CD4-positive, alpha-beta T cell treated with Interleukin-17A for 1 hour (primary cell): ENCODE measurements at regions not wholly inside any gene's neighbourhood (a gene's known extent, or its start where the extent isn't known, plus 50 kb on each side); places are given as distances from the start of the nearest gene placed in this dataset.
"Not testable (repeated sequence)": the region's sequence is repeated elsewhere in the genome, so short reads cannot be mapped to it uniquely, and the experiment has no call there.

Experiments
- DNase-seq: peaks from one replicate; pipeline ENCODE4 v3.0.0-alpha.2; 2020

DNA sequence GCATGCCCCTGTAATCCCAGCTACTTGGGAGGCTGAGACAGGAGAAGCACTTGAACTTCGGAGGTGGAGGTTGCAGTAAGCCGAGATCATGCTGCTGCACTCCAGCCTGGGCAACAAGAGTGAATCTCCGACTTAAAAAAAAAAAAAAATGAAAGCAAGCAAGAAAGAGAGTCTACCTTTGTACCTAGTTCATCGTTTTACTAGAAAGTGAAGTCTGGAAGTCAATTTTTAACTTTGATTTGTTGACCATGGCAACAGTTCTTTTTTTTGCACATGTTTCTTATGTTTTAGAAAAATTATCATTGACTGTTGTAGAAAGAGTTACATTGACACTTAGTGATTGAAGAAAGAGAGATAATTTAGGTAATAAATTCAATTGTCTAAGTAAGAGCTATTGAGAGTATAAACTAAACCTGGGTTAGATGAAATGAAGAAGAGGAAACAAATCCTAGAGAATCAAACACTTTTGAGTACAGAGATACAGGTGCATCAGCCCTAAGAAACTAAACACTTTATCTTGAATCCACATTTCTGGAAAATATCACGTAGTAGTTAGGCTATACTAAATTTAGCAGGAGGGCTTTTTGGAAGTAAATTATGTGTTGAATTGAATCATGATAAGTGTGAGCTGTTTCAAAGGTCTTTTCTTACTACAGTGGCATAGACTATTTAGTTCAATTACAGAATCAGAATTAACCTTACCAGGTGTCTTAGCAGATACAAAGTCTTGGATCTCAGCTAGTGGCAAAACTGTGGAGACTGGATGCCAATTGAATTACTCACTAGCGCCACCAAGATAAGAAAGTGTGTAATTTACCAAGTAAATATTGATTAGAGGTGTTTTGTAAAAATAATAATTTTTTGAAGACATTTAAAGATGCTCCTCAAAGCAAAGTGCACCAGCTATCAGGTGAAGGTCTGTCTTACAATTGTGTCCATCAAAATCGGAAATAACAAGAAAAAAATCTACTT is 303.4 kb upstream of the NRXN1 start:
- DNase-seq = no peak

DNA sequence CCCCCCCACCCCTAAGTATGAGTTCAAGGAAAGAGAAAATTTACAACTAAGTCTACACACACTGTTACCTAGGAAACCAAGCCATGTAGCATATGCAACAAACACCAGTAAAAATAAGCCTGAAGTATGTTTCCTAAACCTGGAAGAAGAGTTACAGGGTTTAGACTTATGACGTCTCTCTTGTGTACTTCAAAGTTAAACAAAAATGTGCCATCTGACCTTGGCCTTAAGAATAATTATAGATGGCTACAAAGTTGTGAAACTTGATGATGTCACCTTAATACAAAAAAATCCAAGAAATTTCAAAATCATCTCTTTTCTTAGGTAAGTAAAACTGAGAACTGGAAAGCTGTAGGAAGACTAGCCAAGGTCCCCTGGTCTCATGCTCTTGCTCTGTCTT is 297.6 kb upstream of the NRXN1 start:
- no peak for DNase-seq

DNA sequence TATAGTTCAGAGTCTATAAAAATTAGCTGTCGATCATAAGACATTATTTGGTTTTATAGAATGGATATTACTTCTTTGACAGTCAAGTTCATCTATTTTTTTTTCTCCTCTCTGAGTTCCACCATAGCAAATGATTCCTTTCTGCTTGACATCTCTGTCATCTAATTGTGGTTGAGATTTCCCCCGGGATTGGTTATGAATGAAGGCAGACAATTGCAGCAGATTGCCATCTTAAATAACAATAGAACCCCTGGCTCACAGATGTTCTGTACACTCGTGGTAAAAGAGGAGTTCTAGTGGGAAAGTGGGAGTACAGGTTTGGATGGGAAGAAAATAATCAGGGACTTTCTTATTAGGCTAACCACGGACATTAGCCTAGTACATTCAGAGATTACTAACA is 292.1 kb upstream of the NRXN1 start:
- no peak for DNase-seq

DNA sequence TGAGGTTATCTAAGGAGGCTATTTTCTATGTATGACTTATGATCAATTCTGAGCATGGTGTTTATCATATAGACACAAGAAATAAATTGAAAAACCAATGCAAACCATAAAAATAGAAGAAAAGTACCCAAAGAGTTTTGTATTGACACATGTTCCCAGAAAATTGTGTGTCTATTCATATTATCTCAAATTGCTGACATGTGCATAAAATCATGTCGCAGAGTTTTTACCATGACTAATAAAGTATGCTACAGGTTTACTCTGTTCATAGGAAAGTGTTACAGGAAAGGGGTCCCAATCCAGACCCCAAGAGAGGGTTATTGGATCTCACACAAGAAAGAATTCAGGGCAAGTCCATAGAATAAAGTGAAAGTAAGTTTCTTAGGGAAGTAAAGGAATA is 290.7 kb upstream of the NRXN1 start:
- no peak for DNase-seq

- DNase-seq = no peak
These were observed 272.4 kb upstream of the NRXN1 start for GRCh38 chr2:51304311-51304710.

- no peak for DNase-seq
These were observed 269.4 kb upstream of the NRXN1 start for GRCh38 chr2:51301381-51301780.

GRCh38 chr2:51299370-51299769 is 267.4 kb upstream of the NRXN1 start:
- DNase-seq = no peak

- no peak for DNase-seq
These were observed 265.6 kb upstream of the NRXN1 start for GRCh38 chr2:51297488-51297887.

DNA sequence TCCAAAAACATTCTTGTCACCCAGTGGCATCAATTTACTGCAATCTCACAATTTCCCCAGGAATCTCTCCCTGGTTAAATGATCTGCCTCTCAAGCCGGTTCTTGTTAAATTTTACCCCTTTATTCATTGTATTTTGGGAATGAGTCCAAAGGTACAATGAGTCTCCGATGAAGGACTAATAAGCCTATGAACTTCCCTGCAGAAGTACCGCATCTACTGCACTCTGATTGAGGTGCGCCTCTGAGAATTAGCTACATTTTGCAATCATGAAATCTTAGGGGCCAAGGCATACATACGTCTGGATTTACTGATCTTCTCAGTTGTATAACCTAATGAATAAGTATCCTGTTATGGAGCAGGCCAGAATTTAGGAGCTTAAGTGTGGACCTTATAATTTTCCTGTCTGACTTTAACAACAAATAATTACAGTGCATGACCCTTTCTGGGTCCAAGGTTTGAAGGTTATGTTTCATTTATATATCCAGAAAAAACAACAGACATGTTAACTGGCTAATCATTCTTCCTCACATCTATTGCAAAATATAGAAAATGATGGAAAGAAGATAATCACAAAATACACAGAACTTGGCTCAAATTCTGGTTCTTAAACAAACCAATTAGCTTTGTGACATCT is 261.8 kb upstream of the NRXN1 start:
- no peak for DNase-seq

DNA sequence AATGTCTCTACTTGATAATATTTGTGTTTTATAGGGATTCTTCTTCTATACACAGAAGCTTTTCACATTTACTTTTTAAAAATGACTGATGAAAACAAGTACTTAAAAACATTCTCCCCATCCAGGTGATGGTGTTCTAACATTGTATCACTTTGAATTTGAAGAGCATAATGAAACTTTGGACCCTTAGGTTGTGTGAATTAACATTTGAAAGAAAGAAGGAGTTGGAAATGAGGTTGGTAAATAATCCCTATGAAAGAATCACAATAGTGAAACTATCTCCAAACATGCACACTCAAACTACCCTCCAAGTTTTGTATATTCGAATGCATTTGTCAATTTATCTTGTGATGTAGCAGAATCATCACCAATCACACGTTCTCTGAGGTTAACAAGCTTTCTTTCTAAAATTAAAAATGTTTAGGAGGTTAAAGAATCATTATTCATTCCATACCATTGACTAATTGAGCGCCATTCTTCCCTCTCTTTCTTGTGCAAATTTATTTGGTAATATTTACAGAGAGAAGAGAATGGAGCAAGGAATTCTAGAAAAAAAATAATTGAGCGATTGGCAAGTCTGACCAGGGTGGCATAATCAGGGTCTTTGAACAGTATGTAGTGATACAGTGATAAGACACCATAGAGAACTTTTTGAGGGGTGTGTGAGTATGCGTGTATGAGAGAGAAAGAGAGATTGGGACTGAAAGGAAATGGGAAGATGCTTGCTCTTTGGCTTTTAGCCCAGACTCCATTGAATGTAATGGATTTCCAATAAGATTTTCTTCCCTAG is 260.0 kb upstream of the NRXN1 start:
- DNase-seq = no peak

GRCh38 chr2:51290725-51291124 is 258.8 kb upstream of the NRXN1 start:
- DNase-seq = no peak

GRCh38 chr2:51289045-51289444 is 257.1 kb upstream of the NRXN1 start:
- no peak for DNase-seq

DNA sequence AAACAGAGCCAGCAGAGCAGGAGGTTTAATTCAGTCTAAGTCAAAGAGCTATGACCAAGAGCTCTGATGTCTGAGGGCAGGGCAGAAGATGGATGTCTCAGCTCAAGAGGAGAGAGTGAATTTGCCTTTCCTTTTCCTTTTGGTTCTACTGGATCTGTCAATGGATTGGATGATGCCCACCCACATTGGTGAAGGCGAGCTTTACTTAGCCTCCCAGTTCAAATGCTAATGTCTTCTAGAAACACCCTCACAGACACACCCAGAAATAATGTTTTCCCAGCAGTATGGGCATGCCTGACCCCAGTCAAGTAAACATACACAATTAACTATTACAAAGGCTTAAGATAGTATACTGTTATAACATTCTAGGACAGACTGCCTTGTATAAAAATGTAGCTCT is 236.3 kb upstream of the NRXN1 start:
- no peak for DNase-seq

DNA sequence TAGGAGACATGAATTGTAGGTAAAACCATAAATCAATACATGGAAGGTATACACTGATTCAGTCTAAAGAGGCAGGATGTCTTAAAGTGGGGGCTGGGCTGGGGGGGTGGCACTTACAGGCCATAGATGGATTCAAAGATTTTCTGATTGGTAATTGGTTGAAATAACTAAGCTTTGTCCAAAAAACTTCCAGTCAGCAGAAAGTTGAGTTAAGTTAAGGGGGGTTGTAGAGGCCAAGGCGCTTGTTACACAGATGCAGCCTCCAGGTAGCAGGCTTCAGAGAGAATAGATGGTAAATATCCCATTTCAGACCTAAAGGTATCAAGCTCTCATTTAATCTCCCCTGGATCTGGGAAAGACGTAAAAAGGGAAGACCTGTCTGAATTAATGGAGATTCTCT is 233.6 kb upstream of the NRXN1 start:
- no peak for DNase-seq

DNA sequence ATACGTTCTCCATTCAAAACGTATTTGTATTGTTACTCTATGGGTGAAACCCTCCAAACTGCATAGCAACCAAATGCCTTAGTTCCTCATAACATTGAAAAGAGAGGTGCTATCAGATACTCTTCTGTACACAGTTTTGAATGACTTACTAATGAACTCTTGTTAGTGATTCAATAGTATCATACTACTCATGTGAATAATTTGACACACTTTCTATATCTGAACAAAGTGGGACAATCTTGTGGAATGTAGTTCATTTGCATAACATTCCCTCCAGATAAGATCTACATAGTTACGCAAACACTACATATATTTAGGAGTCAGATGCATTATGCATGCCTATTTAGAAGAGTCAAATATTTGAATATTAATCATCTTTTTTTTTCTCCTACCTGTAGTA is 232.0 kb upstream of the NRXN1 start:
- no peak for DNase-seq

GRCh38 chr2:51263101-51263500 is 231.2 kb upstream of the NRXN1 start:
- not testable (repeated sequence) for DNase-seq

GRCh38 chr2:51258301-51258700 is 226.4 kb upstream of the NRXN1 start:
- DNase-seq = no peak

GRCh38 chr2:51256736-51257135 is 224.8 kb upstream of the NRXN1 start:
- no peak for DNase-seq

GRCh38 chr2:51251356-51251755 is 219.4 kb upstream of the NRXN1 start:
- DNase-seq = no peak

GRCh38 chr2:51247252-51247805 is 215.4 kb upstream of the NRXN1 start:
- no peak for DNase-seq

- no peak for DNase-seq
These were observed 212.1 kb upstream of the NRXN1 start for GRCh38 chr2:51243892-51244535.

DNA sequence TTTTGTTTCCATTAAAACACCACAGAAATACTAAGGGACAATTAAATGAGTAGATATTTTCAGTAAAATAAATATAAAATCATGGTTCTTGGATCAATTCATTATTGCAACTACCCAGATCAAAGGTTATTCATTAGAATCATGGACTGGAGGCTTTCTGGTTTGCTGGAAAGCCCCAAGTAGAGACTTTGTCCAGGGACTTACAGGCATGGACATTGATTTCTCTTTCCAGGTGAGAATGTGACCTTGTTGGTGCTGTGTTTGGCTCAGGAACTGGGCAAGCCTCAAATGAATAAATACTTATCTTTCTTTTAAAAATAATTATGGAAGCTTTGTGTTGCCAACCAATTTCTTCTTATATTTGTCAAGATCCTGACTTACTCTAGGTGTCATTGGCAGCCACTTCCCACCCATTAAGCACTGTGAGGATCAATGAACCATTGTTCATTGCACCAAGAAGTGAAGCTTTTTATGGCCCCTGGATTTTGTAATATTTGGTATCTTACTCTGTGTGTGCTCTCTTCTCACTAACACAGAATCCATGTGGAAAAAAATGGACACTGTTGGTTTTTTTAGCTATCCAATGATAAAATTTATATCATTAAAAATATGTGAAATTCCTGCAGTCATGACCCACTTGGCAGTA is 205.8 kb upstream of the NRXN1 start:
- DNase-seq = no peak
